A549 (cell line): ENCODE measurements at regions not wholly inside any gene's neighbourhood (a gene's known extent, or its start where the extent isn't known, plus 50 kb on each side); places are given as distances from the start of the nearest gene placed in this dataset.

Experiments used
- ATAC-seq, 2 experiments: fragments of 200-7000 bp in 1 of 2; fragments of >200 bp in 1 of 2; cut with Nextera tagmentation in 1 of 2; cut with Tn5 transposase in 1 of 2; 3 replicates each; pipeline versions ENCODE4 v1.8.0 to v1.9.1; 2018 to 2020; ENCODE audit warnings: mild to moderate bottlenecking in 1 of 2, moderate library complexity in 1 of 2
- CTCF ChIA-PET: fragments of 300-600 bp; sonication (Branson Sonifier 250); formaldehyde crosslinking; extraction: SDS; loops from one replicate; lab custom pipeline; 2021; ENCODE audit warnings: antibody characterized with exemption, inconsistent platforms; lab: Yijun Ruan, JAX
- POLR2A ChIA-PET: fragments of 350-600 bp; formaldehyde crosslinking; extraction: SDS; loops from one replicate; lab custom pipeline; 2021; ENCODE audit warnings: antibody characterized with exemption, inconsistent platforms; lab: Yijun Ruan, JAX
- DNase-seq, 2 experiments: peaks; one replicate each; pipeline versions ENCODE4 v3.0.0 to v3.0.0-alpha.2; 2011 to 2016; ENCODE audit warnings: low read depth in 1 of 2, low spot score in 1 of 2
- FAIRE-seq: peaks from 2 replicates; lab custom pipeline; 2011; peaks lifted over from hg19 to GRCh38; lab: Jason Lieb, UNC
- H3K27ac ChIP-seq, 2 experiments: fragments of >200 bp; sonication (Bioruptor Twin); formaldehyde crosslinking; 3 replicates each; pipeline ENCODE4 v1.5.1; 2016 to 2017
- H3K4me1 ChIP-seq: fragments of >200 bp; sonication (Bioruptor Twin); formaldehyde crosslinking; 3 replicates; pipeline ENCODE4 v1.6.1; 2016
- H3K4me2 ChIP-seq: fragments of >200 bp; sonication (Bioruptor Twin); formaldehyde crosslinking; 3 replicates; pipeline ENCODE4 v1.6.1; 2016
- H3K4me3 ChIP-seq: fragments of >200 bp; sonication (Bioruptor Twin); formaldehyde crosslinking; 3 replicates; pipeline ENCODE4 v1.5.1; 2016
- H3K9me3 ChIP-seq: fragments of >200 bp; sonication (Bioruptor Twin); formaldehyde crosslinking; 3 replicates; pipeline ENCODE4 v1.6.1; 2016
- BCL3 ChIP-seq: fragments of >200 bp; sonication (Bioruptor Twin); formaldehyde crosslinking; IDR thresholded peaks from 3 replicates; pipeline ENCODE4 v1.6.1; 2016
- CBX2 ChIP-seq: fragments of 200-600 bp; sonication (generic); IDR thresholded peaks from 2 replicates; pipeline ENCODE4 v1.6.1; 2016; ENCODE audit warnings: low read depth, mild to moderate bottlenecking, borderline replicate concordance
- CEBPB ChIP-seq, 2 experiments: fragments of >200 bp in 1 of 2; sonication (Bioruptor Twin) in 1 of 2; formaldehyde crosslinking in 1 of 2; IDR thresholded peaks; 2 replicates each; pipeline ENCODE4 v1.6.1; 2012 to 2016
- CHD4 ChIP-seq: fragments of 200-600 bp; sonication (generic); IDR thresholded peaks from 2 replicates; pipeline ENCODE4 v1.6.1; 2016; ENCODE audit warnings: antibody characterized with exemption, mild to moderate bottlenecking, borderline replicate concordance
- EHF ChIP-seq: fragments of 250-450 bp; sonication (Bioruptor Pico); IDR thresholded peaks from 2 replicates; pipeline ENCODE4 v1.5.0; 2020; ENCODE audit warnings: mild to moderate bottlenecking
- ESRRA ChIP-seq: fragments of 150-350 bp; IDR thresholded peaks from 2 replicates; pipeline ENCODE4 v1.6.1; 2014; ENCODE audit warnings: mild to moderate bottlenecking, low read length, borderline replicate concordance
- FOSL2 ChIP-seq, 2 experiments: fragments of 450-650 bp in 1 of 2; fragments of >200 bp in 1 of 2; sonication (Bioruptor Twin) in 1 of 2; formaldehyde crosslinking; IDR thresholded peaks; 2 replicates each; pipeline versions ENCODE4 v1.5.0 to v1.6.1; 2016 to 2020; ENCODE audit warnings: mild to moderate bottlenecking in 1 of 2, moderate library complexity in 1 of 2
- GATA3 ChIP-seq: IDR thresholded peaks from 2 replicates; pipeline ENCODE4 v1.6.1; 2012; ENCODE audit warnings: borderline replicate concordance
- HDAC2 ChIP-seq: fragments of 200-600 bp; sonication (generic); IDR thresholded peaks from 2 replicates; pipeline ENCODE4 v1.6.1; 2016
- HES2 ChIP-seq: fragments of >200 bp; sonication (Bioruptor Twin); formaldehyde crosslinking; IDR thresholded peaks from 2 replicates; pipeline ENCODE4 v1.6.1; 2016
- HEYL ChIP-seq: fragments of 250-450 bp; sonication (Bioruptor Pico); IDR thresholded peaks from 2 replicates; pipeline ENCODE4 v1.8.0; 2021; ENCODE audit warnings: mild to moderate bottlenecking, moderate library complexity
- HOXA7 ChIP-seq: fragments of 250-450 bp; sonication (Bioruptor Pico); IDR thresholded peaks from 2 replicates; pipeline ENCODE4 v1.5.0; 2020; ENCODE audit warnings: mild to moderate bottlenecking, moderate library complexity
- HOXB5 ChIP-seq: fragments of 250-450 bp; sonication (Bioruptor Pico); IDR thresholded peaks from 2 replicates; pipeline ENCODE4 v1.5.0; 2020; ENCODE audit warnings: mild to moderate bottlenecking, moderate library complexity
- JUN ChIP-seq, 2 experiments: fragments of >200 bp; sonication (Bioruptor Twin); formaldehyde crosslinking; IDR thresholded peaks; 2 replicates in 1 of 2; 3 replicates in 1 of 2; pipeline ENCODE4 v1.6.1; 2016 to 2017
- JUNB ChIP-seq: fragments of >200 bp; sonication (Bioruptor Twin); formaldehyde crosslinking; IDR thresholded peaks from 2 replicates; pipeline ENCODE4 v1.6.1; 2016
- MAFK ChIP-seq: fragments of 450-650 bp; IDR thresholded peaks from 2 replicates; pipeline ENCODE4 v1.6.1; 2014; ENCODE audit not compliant: partially characterized antibody
- POLR2A ChIP-seq: IDR thresholded peaks from 2 replicates; pipeline ENCODE4 v1.6.1; 2012; ENCODE audit warnings: mild to moderate bottlenecking, low read length
- RAD21 ChIP-seq, 2 experiments: fragments of >200 bp in 1 of 2; sonication (Bioruptor Twin) in 1 of 2; formaldehyde crosslinking in 1 of 2; IDR thresholded peaks in 1 of 2; conservative IDR thresholded peaks in 1 of 2; 2 replicates in 1 of 2; 3 replicates in 1 of 2; pipeline ENCODE4 v1.6.1; 2012 to 2018; ENCODE audit warnings: inconsistent platforms in 1 of 2
- REST ChIP-seq: fragments of 200-600 bp; sonication (generic); IDR thresholded peaks from 2 replicates; pipeline ENCODE4 v1.6.1; 2016; ENCODE audit warnings: antibody characterized with exemption, mild to moderate bottlenecking, moderate library complexity
- RNF2 ChIP-seq: fragments of 200-600 bp; sonication (generic); IDR thresholded peaks from 2 replicates; pipeline ENCODE4 v1.6.1; 2016; ENCODE audit warnings: low read depth, mild to moderate bottlenecking, antibody characterized with exemption, moderate library complexity, borderline replicate concordance
- SMC3 ChIP-seq: fragments of >200 bp; sonication (Bioruptor Twin); formaldehyde crosslinking; IDR thresholded peaks from 3 replicates; pipeline ENCODE4 v1.6.1; 2018; ENCODE audit warnings: inconsistent platforms
- ZNF302 ChIP-seq: fragments of 250-450 bp; sonication (Bioruptor Pico); IDR thresholded peaks from 2 replicates; pipeline ENCODE4 v1.9.0; 2021; ENCODE audit warnings: inconsistent platforms, mild to moderate bottlenecking, moderate library complexity
- ZSCAN20 ChIP-seq: fragments of 250-450 bp; sonication (Bioruptor Pico); IDR thresholded peaks from 2 replicates; pipeline ENCODE4 v1.8.0; 2022; ENCODE audit warnings: mild to moderate bottlenecking, moderate library complexity
- WGBS: methylation state at CpG from one replicate; pipeline ENCODE4 v1.1.6; 2017; ENCODE audit errors: missing lambda C conversion rate; 5-methylcytosine and 5-hydroxymethylcytosine counted together

GRCh38 chr6:85185977-85186376 is 263.9 kb upstream of the NT5E start:
- CTCF ChIA-PET, result no interaction called here

GRCh38 chr6:85183841-85184240 is 266.0 kb upstream of the NT5E start:
- Histone ChIP-seq H3K4me3 (no peak overlapping the region), H3K4me2 (no peak overlapping the region), H3K27ac (no peak overlapping the region), H3K9me3 (no peaks in the 10 kb centered on the region), H3K4me1 (peaks cover 6% of the 10 kb centered on the region; the same call in 2 of the 3 replicates)
- no peak for FAIRE-seq
- ChIA-PET CTCF (no interaction called here), POLR2A (no interaction called here)
- TF ChIP-seq HDAC2 (no peak), POLR2A (no peak), BCL3 (no peak), CBX2 (no peak), RNF2 (no peak), JUN (IDR thresholded peaks at IDR 0.05) (no peak), ZSCAN20 (no peak), JUNB (no peak), HOXB5 (no peak), REST (no peak), ZNF302 (CRISPR knock-in tag) (no peak), RAD21 (conservative IDR thresholded peaks at IDR 0.05 in 1 of 2, IDR thresholded peaks at IDR 0.05 in 1 of 2) (no peak), HES2 (no peak), CEBPB (IDR thresholded peaks at IDR 0.05) (no peak)
- no peak for ATAC-seq
- no peak for DNase-seq

More at GRCh38 chr6:85185977-85186376, 263.9 kb upstream of the NT5E start:
- no peak for ATAC-seq
- Histone ChIP-seq H3K4me2 (peak overlapping the region; percentile 33; the same call in 1 of the 3 replicates), H3K4me3 (no peak overlapping the region), H3K4me1 (peaks cover 6% of the 10 kb centered on the region; the same call in 2 of the 3 replicates), H3K9me3 (no peaks in the 10 kb centered on the region), H3K27ac (no peak overlapping the region)
- TF ChIP-seq HEYL (no peak), GATA3 (no peak), SMC3 (no peak)
- DNase-seq, result no peak
- no peak for FAIRE-seq
- 44% methylated on average over 1 of the region's 1 CpG for WGBS
- POLR2A ChIA-PET, result no interaction called here

GRCh38 chr6:85172705-85173104 is 277.2 kb upstream of the NT5E start:
- H3K4me3 ChIP-seq, result no peak overlapping the region
- ATAC-seq, result no peak
- ChIA-PET CTCF (no interaction called here), POLR2A (no interaction called here)
- no peak overlapping the region for H3K4me2 ChIP-seq
- H3K9me3 ChIP-seq, result no peaks in the 10 kb centered on the region
- H3K4me1 ChIP-seq, result no peaks in the 10 kb centered on the region
- no peak for DNase-seq
- H3K27ac ChIP-seq, result no peak overlapping the region
- FAIRE-seq, result no peak
- TF ChIP-seq HOXA7 (no peak), ESRRA (no peak), FOSL2 (IDR thresholded peaks at IDR 0.05) (no peak), FOSL2 (CRISPR knock-in tag; IDR thresholded peaks at IDR 0.05) (no peak), CHD4 (no peak), HEYL (no peak), HES2 (no peak), MAFK (no peak), HDAC2 (no peak), EHF (no peak)
